Stimulated activated memory B cell treated with anti-CD40 and anti-IgM and Interleukin-4, amounts not matched to agents 10 μg/mL and 1 μg/mL and 100 μg/mL, for 72 hours (primary cell): ENCODE measurements at regions not wholly inside any gene's neighbourhood (a gene's known extent, or its start where the extent isn't known, plus 50 kb on each side); places are given as distances from the start of the nearest gene placed in this dataset.
"Not testable (repeated sequence)": the region's sequence is repeated elsewhere in the genome, so short reads cannot be mapped to it uniquely, and the experiment has no call there.

Experiments
- ATAC-seq: fragments of 150-1000 bp; cut with Tn5 transposase; 2 replicates; pipeline ENCODE4 v1.10.0; 2021
- H3K27ac Mint-ChIP-seq: one replicate; pipeline ENCODE4 v1.8.0; 2022; ENCODE audit warnings: mild to moderate bottlenecking, mixed read lengths
- H3K27me3 Mint-ChIP-seq: one replicate; pipeline ENCODE4 v1.8.0; 2022; ENCODE audit warnings: mixed read lengths
- H3K36me3 Mint-ChIP-seq: one replicate; pipeline ENCODE4 v1.8.0; 2022; ENCODE audit warnings: mixed read lengths
- H3K4me1 Mint-ChIP-seq: one replicate; pipeline ENCODE4 v1.8.0; 2022; ENCODE audit warnings: mixed read lengths
- H3K4me3 Mint-ChIP-seq: one replicate; pipeline ENCODE4 v1.8.0; 2022; ENCODE audit warnings: mild to moderate bottlenecking, moderate library complexity, mixed read lengths
- H3K9me3 Mint-ChIP-seq: one replicate; pipeline ENCODE4 v1.8.0; 2022; ENCODE audit warnings: mixed read lengths

DNA sequence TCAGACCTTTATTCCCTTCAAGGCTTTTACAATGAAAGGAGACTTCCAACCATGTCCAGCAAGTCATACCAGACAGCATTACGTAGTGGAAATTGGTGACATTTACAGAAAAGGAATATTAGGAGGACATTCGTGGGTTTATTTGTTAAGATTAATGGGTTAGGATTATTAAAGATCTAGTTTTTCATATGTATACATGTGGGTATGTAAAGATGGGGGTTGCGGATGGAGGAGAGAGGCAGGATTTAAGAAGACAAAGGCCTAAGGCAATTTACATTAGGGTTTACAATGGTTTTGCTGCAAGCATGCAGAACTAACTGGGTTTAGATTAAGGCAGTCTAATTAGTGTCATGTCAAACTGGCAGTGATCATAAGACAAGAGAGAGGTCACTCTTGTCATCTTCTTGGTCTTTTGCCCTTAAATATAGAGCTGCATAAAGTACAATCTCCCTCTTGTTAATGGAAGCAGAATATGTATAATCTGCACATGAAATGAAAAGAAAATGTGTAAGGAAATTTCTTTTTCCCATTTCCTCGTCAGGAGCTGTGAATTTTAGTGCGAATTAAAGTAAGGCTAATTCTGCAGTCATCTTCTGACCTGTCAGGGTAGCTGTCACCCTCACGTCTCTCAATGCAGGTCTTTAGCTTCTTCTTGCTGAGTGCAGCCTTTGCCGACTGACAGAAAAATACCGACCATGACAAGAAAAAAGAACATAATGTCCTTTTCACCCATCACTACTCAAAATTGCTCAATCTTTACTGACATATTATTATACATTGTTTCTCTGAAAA, 258.9 kb upstream of the MEIS2 start:
- Mint-ChIP-seq H3K27ac (no peak overlapping the region), H3K4me3 (no peak overlapping the region), H3K9me3 (no peaks in the 10 kb centered on the region), H3K36me3 (no peaks in the 10 kb centered on the region), H3K27me3 (no peaks in the 10 kb centered on the region), H3K4me1 (no peaks in the 10 kb centered on the region)
- no peak for ATAC-seq

DNA sequence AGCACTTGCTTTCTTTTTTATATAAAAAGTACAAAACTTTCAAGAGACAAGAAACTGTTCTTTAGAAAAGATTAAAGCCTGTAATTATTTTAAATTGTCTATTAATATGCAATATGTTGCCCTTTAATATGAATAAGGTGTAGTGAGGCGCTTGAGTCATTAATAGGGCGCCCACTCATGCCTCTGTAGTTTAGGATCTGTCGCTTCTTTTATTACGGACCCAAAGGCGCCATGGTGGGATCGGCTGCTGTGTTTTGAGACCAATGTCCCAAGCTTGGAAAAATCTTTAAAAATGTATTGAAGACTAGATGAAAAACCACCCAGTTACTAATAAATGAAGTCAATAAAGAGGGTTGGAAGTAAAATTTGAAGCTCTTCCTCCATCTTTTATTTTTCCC, 259.5 kb upstream of the MEIS2 start:
- no peak overlapping the region for H3K4me3 Mint-ChIP-seq
- no peaks in the 10 kb centered on the region for H3K27me3 Mint-ChIP-seq
- ATAC-seq: no peak
- H3K36me3 Mint-ChIP-seq: no peaks in the 10 kb centered on the region
- no peaks in the 10 kb centered on the region for H3K9me3 Mint-ChIP-seq
- H3K4me1 Mint-ChIP-seq: no peaks in the 10 kb centered on the region
- H3K27ac Mint-ChIP-seq: no peak overlapping the region

DNA sequence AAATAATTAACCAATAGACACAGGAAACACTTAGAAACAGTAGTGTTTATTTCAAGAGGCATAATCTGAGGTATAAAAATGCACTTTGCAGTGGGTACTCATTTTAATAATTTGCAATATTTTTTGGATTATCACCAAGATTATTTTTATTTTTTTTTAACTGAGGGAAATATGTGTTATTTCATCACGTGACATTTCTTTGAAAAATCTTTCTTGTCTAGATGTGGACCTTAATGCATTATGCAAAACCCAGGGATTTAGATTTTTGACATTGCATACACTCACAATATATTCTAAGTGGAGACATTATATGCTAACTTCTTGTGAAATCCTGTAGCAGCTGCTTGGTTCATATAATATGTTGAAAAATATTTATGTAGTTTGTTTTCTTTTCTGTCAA, 260.4 kb upstream of the MEIS2 start:
- Mint-ChIP-seq H3K36me3 (no peaks in the 10 kb centered on the region), H3K27me3 (no peaks in the 10 kb centered on the region), H3K4me3 (no peak overlapping the region), H3K9me3 (no peaks in the 10 kb centered on the region), H3K4me1 (no peaks in the 10 kb centered on the region), H3K27ac (no peak overlapping the region)
- no peak for ATAC-seq

DNA sequence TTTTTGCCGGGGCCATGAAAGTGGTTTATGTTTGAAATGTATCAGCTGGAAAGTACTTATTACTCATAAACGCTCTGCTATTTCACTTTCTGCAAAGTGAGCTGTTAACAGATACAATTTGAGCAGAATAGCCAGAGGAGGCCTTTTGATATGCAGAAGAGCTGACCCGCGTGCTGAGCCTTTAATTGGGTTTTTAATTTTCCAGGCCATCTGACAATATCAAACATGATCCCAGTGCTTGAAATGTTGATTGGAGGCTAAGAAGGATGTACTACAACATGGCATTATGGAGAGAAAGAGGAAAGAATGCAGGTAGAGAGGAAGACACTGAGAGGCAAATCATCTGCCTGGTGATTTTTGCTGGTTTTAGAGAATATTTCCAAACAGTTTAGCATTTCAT, 261.3 kb upstream of the MEIS2 start:
- Mint-ChIP-seq H3K27ac (no peak overlapping the region), H3K4me1 (no peaks in the 10 kb centered on the region), H3K9me3 (no peaks in the 10 kb centered on the region), H3K27me3 (no peaks in the 10 kb centered on the region), H3K4me3 (no peak overlapping the region), H3K36me3 (no peaks in the 10 kb centered on the region)
- ATAC-seq: no peak

DNA sequence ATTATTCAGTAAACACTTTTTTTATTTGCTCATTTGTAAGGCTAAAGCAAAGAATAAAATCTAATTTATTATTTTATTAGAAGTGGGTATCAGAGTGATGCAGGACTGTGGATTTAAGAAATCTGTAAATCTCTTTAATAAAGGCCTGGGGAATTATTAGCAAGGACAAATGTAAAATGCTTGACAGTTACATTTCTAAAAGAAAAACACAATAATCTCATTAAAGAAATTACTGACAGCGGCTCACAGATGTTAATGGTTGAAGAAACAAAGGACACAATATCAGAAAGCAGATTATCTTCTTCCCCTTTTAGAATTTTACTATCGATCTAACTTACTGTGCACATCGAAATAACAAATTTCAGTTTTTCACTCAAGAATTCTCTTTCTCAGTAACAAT, 262.1 kb upstream of the MEIS2 start:
- ATAC-seq: no peak
- H3K36me3 Mint-ChIP-seq: no peaks in the 10 kb centered on the region
- no peaks in the 10 kb centered on the region for H3K9me3 Mint-ChIP-seq
- H3K4me1 Mint-ChIP-seq: no peaks in the 10 kb centered on the region
- no peaks in the 10 kb centered on the region for H3K27me3 Mint-ChIP-seq
- H3K27ac Mint-ChIP-seq: no peak overlapping the region
- no peak overlapping the region for H3K4me3 Mint-ChIP-seq

DNA sequence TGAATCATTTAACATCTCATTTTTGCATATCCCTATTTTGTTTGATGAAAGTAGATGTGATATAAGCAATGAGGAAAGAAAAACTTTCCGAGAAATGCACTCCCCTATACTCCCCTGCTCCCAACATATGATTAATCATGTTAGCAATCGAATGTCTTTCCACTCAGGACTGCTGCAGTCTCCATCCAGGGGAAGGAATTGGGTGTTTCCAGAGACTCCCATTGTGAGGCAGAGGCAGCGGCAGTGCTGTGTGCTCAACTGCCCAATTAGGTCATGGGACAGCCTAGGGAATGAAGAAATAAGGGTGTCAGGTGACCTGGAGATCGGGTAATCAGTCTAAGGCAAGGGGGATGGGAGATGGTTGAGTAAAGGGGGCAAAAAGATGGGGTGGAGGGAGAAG, 268.6 kb upstream of the MEIS2 start:
- no peaks in the 10 kb centered on the region for H3K36me3 Mint-ChIP-seq
- H3K27ac Mint-ChIP-seq: no peak overlapping the region
- no peaks in the 10 kb centered on the region for H3K4me1 Mint-ChIP-seq
- no peaks in the 10 kb centered on the region for H3K27me3 Mint-ChIP-seq
- ATAC-seq: no peak
- peaks cover 5% of the 10 kb centered on the region for H3K9me3 Mint-ChIP-seq
- H3K4me3 Mint-ChIP-seq: no peak overlapping the region

DNA sequence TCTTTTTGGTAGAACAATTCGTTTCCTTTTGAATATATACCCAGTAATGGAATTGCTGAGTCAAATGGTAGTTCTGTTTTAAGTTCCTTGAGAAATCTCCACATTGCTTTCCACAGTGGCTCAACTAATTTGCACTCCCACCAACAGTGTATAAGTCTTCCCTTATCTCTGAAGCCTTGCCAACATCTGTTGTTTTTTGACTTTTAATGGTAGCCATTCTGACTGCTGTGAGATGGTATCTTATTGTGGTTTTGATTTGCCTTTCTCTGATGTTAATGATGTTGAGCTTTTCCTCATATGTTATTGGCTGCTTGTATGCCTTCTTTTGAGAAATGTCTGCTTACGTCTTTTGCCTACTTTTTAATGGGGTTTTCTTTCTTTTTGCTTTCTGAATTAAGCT, 270.6 kb upstream of the MEIS2 start:
- ATAC-seq: no peak
- H3K9me3 Mint-ChIP-seq: peaks cover 5% of the 10 kb centered on the region
- no peaks in the 10 kb centered on the region for H3K36me3 Mint-ChIP-seq
- no peak overlapping the region for H3K27ac Mint-ChIP-seq
- no peaks in the 10 kb centered on the region for H3K27me3 Mint-ChIP-seq
- no peaks in the 10 kb centered on the region for H3K4me1 Mint-ChIP-seq
- H3K4me3 Mint-ChIP-seq: no peak overlapping the region

DNA sequence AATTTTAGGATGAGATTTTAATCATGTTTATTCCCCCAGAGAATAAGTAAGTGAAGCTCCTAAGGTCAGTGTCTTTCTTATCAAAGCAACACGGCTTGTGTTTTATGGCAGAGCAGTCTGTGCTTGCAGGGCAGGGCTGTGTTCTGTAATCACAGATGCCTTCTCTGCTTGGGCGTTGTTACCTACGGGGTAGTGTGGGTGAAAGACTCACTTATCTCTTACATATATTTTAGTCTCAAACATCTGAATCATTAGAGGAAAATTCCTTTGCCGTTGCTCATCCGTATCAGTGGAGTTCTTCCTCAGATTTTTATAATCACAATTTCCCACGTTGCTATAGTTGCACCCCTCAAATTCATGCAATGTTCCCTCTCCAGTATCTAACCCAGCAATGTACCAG, 271.7 kb upstream of the MEIS2 start:
- no peak for ATAC-seq
- Mint-ChIP-seq H3K36me3 (no peaks in the 10 kb centered on the region), H3K9me3 (peaks cover 8% of the 10 kb centered on the region), H3K4me1 (no peaks in the 10 kb centered on the region), H3K4me3 (no peak overlapping the region), H3K27me3 (no peaks in the 10 kb centered on the region), H3K27ac (no peak overlapping the region)

DNA sequence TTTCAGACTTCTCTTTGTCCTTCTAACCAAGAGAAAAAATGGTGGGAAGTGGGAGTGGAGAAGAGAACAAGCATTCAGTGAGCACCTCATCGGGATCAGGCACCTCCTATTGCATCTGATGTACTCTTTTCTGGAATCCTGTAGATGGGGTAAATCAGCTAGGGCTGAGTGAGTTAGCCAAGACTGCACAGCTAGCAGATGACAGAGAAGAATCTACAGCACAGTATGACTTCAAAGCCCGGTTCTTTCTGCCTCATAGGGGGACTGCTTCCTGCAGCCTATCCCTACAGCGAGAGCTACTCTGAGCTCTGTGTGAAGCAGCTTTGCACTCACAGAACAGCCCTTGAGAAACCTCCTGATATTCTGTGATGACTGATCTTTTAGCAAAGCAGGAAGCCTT, 275.2 kb upstream of the MEIS2 start:
- no peak for ATAC-seq

DNA sequence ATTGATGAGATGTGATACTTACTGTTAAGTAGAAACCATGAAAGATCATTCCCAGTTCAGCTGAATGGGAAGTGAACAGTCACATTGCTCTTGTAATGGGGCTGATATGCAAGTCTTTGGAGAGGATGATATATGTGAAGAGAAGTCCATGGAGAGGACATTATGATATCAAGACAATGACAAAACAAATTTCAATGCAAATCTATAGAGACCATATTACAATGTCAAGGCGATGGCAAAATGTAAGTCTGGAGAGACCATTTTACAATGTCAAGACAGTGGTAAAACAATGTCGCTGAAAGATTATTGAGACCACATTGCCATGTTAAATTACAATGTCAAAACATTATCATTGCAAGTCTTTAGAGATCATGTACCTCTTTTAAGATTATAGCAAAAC, 277.1 kb upstream of the MEIS2 start:
- ATAC-seq: no peak
- Mint-ChIP-seq H3K4me1 (no peaks in the 10 kb centered on the region), H3K9me3 (peaks cover 7% of the 10 kb centered on the region), H3K36me3 (no peaks in the 10 kb centered on the region), H3K27me3 (no peaks in the 10 kb centered on the region), H3K27ac (no peak overlapping the region), H3K4me3 (no peak overlapping the region)

More for the DNA sequence above, 275.2 kb upstream of the MEIS2 start:
- H3K4me1 Mint-ChIP-seq: no peaks in the 10 kb centered on the region
- H3K9me3 Mint-ChIP-seq: peaks cover 8% of the 10 kb centered on the region
- H3K36me3 Mint-ChIP-seq: no peaks in the 10 kb centered on the region
- H3K27me3 Mint-ChIP-seq: no peaks in the 10 kb centered on the region
- H3K4me3 Mint-ChIP-seq: no peak overlapping the region
- H3K27ac Mint-ChIP-seq: no peak overlapping the region

DNA sequence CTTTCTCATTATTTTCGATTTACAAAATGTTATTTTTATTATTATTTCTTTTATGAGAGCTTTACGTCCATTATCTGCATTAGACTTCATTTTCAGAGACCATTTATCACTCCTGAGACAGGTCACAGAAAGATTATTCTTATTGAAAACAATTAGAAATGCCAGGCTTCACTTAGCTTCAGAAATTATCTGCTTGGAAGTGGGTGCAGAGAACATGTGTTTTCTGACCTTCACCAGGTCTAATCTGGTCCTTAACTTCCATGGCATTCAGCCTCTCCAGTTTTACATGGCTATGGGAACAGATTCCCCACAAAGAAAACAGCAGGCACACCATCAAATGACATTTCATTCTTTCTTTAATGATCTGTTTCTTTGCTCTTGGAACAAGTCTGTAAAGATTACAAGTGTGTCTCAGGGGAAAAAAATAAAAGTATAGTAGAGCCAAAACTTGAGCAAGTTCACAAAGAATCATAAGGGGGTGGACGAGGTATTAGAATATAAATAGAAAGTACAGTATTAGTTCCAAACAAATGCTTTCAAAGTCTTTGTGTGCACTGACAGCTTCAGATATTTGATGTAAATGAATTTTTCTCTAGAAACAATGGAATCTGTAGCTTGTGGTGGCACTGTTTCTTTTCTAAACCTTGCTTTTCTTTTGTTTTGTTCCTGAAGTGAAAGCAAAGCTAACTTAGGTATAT, 294.2 kb upstream of the MEIS2 start:
- Mint-ChIP-seq H3K4me3 (no peak overlapping the region), H3K9me3 (peaks cover 15% of the 10 kb centered on the region), H3K27ac (no peak overlapping the region), H3K27me3 (no peaks in the 10 kb centered on the region), H3K36me3 (no peaks in the 10 kb centered on the region), H3K4me1 (no peaks in the 10 kb centered on the region)
- ATAC-seq: no peak

DNA sequence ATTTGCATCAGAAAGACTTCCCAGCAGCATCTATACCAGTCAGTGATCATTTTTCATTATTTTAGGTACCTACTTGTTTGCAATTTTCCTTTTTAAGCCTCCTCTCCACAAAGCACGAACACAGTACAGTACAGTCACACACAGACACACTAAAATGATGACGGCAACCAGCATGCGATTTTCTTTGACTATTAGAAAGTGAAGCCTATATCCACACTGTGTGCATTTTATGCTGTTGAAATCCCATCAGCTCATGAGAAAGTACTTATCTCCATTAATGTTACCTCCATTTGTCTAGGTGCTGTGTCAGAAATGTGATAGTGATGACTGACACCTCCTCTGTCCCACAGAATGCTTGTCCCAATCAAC, 294.7 kb upstream of the MEIS2 start:
- Mint-ChIP-seq H3K27ac (no peak overlapping the region), H3K9me3 (peaks cover 12% of the 10 kb centered on the region), H3K4me1 (no peaks in the 10 kb centered on the region), H3K36me3 (no peaks in the 10 kb centered on the region), H3K27me3 (no peaks in the 10 kb centered on the region), H3K4me3 (no peak overlapping the region)
- no peak for ATAC-seq

DNA sequence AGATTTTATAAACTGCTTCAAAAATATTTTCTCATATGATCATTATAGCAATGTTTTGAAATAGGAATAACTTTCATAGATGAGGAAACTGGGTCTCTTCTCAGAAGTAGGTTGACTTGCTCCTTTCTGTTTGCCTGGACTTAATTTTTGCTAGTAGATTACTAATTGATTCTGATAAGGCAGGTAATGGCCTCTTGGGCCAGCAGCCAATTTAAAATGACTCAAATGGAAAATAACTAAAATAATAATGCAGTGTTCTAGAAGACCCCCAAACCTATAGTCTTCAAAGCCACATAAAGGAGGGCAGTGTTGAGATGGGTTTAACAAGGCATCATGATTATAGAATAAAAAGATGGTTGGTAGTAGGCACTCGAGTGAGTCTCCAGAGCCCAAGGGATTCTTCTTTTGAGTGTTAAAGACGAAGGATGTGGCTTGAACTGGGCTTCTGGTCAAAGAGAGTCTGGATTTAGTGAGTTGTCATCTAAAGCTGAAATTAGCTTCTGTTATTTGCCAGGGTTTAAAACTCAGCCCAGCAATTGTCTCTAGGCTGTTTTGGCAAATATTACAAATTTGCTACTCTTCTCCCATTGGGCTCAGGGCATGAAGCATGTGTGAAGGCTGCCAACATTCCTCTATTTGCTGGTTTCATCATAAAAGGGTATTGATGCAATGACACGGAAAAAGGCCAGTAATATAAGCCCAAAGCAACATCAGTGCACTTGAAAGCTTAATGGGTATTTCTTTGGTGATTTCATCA, 297.1 kb upstream of the MEIS2 start:
- Mint-ChIP-seq H3K36me3 (no peaks in the 10 kb centered on the region), H3K4me3 (no peak overlapping the region), H3K27me3 (no peaks in the 10 kb centered on the region), H3K9me3 (no peaks in the 10 kb centered on the region), H3K4me1 (no peaks in the 10 kb centered on the region), H3K27ac (no peak overlapping the region)
- no peak for ATAC-seq

DNA sequence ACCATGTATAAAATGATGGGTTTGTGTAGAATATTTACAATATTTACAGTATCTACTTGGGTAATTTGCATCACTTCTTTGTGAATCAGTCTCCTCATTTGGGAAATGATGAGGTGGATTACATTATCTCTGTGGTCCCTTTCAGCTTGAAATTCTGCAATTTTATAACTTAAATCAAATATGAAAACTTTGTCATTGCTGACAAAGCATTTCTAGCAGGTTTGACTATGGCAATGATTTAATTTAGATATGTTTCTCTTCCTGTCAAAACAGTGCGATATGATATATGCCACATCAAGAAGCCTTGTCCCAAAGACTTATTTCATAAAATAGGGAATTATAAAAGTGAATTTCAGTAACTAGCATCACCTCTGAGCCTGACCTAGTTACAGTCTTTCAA, 315.8 kb upstream of the MEIS2 start:
- no peaks in the 10 kb centered on the region for H3K9me3 Mint-ChIP-seq
- H3K27ac Mint-ChIP-seq: no peak overlapping the region
- H3K4me3 Mint-ChIP-seq: no peak overlapping the region
- no peaks in the 10 kb centered on the region for H3K36me3 Mint-ChIP-seq
- H3K27me3 Mint-ChIP-seq: no peaks in the 10 kb centered on the region
- H3K4me1 Mint-ChIP-seq: no peaks in the 10 kb centered on the region
- ATAC-seq: no peak

DNA sequence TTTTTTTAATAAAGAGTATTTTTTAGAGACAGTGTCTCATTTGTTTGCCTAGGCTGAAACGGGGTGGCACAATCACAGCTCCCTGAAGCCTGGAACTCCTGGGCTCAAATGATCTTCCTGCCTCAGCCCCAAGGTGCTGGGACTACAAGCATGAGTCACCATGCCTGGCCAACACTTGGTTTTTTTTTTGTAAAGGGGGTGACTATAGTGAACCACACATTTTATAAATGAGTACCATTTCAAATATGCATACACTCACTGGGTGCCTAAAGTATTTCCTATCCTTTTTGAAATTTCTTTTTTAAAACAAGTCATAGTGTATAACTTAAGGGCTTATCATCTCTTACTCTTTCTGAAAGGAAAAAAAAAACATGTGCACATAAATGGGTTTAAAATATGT, 325.2 kb upstream of the MEIS2 start:
- H3K27ac Mint-ChIP-seq: no peak overlapping the region
- no peak for ATAC-seq
- no peaks in the 10 kb centered on the region for H3K36me3 Mint-ChIP-seq
- no peaks in the 10 kb centered on the region for H3K27me3 Mint-ChIP-seq
- H3K4me1 Mint-ChIP-seq: no peaks in the 10 kb centered on the region
- H3K4me3 Mint-ChIP-seq: no peak overlapping the region
- no peaks in the 10 kb centered on the region for H3K9me3 Mint-ChIP-seq

DNA sequence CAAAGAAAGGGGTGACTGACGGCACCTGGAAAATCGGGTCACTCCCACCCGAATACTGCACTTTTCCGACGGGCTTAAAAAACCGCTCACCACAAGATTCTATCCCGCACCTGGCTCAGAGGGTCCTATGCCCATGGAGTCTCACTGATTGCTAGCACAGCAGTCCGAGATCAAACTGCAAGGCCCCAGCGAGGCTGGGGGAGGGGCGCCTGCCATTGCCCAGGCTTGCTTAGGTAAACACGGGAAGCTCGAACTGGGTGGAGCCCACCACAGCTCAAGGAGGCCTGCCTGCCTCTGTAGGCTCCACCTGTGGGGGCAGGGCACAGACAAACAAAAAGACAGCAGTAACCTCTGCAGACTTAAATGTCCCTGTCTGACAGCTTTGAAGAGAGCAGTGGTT, 327.0 kb upstream of the MEIS2 start:
- not testable (repeated sequence) for ATAC-seq, H3K27me3 Mint-ChIP-seq, H3K4me1 Mint-ChIP-seq, H3K9me3 Mint-ChIP-seq, H3K27ac Mint-ChIP-seq, H3K4me3 Mint-ChIP-seq, H3K36me3 Mint-ChIP-seq
